Activated naive CD4-positive, alpha-beta T cell treated with anti-CD3 and anti-CD28 coated beads for 36 hours (primary cell): ENCODE measurements at regions not wholly inside any gene's neighbourhood (a gene's known extent, or its start where the extent isn't known, plus 50 kb on each side); places are given as distances from the start of the nearest gene placed in this dataset.

Experiments
- CTCF ChIA-PET: fragments of 350-600 bp; sonication (Branson Sonifier 250); formaldehyde crosslinking; loops from one replicate; lab custom pipeline; 2021; ENCODE audit warnings: antibody characterized with exemption; lab: Charles Lee
- DNase-seq: peaks from one replicate; pipeline ENCODE4 v3.0.0-alpha.2; 2020
- H3K27ac Mint-ChIP-seq: one replicate; pipeline ENCODE4 v1.8.0; 2021; ENCODE audit warnings: mild to moderate bottlenecking, mixed read lengths
- H3K27me3 Mint-ChIP-seq: one replicate; pipeline ENCODE4 v1.8.0; 2021; ENCODE audit warnings: low read depth, mixed read lengths
- H3K36me3 Mint-ChIP-seq: one replicate; pipeline ENCODE4 v1.8.0; 2021; ENCODE audit warnings: low read depth, mixed read lengths
- H3K4me1 Mint-ChIP-seq: one replicate; pipeline ENCODE4 v1.8.0; 2021; ENCODE audit warnings: low read depth, mixed read lengths
- H3K4me3 Mint-ChIP-seq: one replicate; pipeline ENCODE4 v1.8.0; 2021; ENCODE audit warnings: mild to moderate bottlenecking, moderate library complexity, mixed read lengths
- H3K9me3 Mint-ChIP-seq: one replicate; pipeline ENCODE4 v1.8.0; 2021; ENCODE audit warnings: mixed read lengths
- intact Hi-C: fragments of 100-400 bp; cut with micrococcal nuclease; formaldehyde crosslinking; loops from one replicate; pipeline ENCODE4 v1.15.1; 2023

DNA sequence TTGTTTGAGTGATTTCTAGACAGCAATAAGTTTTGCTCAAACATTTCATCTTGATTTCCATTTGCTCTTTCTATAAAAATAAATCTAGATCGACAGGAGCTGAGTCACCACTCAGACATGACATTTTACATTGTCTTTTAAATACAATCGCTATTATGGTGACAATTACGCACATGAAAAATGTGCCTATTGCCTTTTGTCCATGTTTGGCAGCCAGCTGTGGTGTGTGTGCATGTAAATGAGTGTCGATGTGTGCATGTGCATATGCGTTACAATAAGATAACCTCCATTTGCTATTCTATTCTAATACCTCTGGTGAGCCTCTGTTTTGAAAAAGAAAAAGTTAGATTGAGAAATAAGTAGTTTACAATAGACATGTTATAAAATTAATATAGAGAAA, 89.7 kb upstream of the GRM7 start:
- H3K27ac Mint-ChIP-seq, result no peak overlapping the region
- CTCF ChIA-PET, result no interaction called here
- peaks cover 5% of the 10 kb centered on the region for H3K9me3 Mint-ChIP-seq
- DNase-seq, result no peak
- intact Hi-C loops, result no loop called here
- H3K36me3 Mint-ChIP-seq, result no peaks in the 10 kb centered on the region
- no peaks in the 10 kb centered on the region for H3K4me1 Mint-ChIP-seq
- no peak overlapping the region for H3K4me3 Mint-ChIP-seq
- no peaks in the 10 kb centered on the region for H3K27me3 Mint-ChIP-seq

DNA sequence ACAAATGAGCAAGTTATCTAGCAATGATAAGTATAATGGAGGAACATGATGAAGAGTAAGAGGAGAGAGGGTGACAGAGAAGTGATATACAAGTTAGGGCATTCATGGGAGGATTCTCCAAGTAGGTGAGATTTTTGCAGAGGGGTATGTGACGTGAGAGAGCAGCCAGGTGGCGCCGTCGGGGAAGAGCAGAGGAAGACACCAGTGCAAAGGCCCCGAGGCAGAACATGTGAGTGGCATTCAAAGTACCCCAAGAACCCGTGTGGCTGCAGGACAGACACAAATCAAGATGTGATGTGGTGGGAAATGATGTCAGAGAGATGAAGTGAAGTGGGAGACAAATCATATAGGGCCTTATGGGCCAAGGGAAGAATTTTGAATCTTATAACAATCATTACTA, 81.8 kb upstream of the GRM7 start:
- no peaks in the 10 kb centered on the region for H3K9me3 Mint-ChIP-seq
- no peaks in the 10 kb centered on the region for H3K27me3 Mint-ChIP-seq
- CTCF ChIA-PET, result no interaction called here
- no peaks in the 10 kb centered on the region for H3K4me1 Mint-ChIP-seq
- peak; percentile 6 for DNase-seq
- no peaks in the 10 kb centered on the region for H3K36me3 Mint-ChIP-seq
- H3K27ac Mint-ChIP-seq, result no peak overlapping the region
- H3K4me3 Mint-ChIP-seq, result no peak overlapping the region
- intact Hi-C loops, result no loop called here

DNA sequence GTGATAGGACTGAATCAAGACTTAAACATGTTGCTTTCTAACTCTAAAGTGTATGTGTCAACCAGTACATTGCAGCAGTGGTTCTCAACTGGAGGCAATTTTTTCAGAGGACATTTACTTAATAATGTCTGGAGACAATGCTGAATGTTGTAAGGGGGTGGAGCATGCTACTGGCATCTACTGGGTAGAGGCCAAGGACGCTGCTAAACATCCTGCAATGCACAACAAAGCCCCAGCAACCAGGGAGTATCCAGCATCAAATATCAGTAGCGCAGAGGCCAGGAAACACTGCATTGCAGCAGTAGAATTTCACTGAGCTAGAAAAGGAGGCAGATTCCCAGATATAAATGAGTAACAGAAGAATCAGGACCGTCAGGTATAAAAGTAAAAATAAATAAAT, 79.8 kb upstream of the GRM7 start:
- Mint-ChIP-seq H3K27me3 (no peaks in the 10 kb centered on the region), H3K4me1 (no peaks in the 10 kb centered on the region), H3K36me3 (no peaks in the 10 kb centered on the region), H3K9me3 (no peaks in the 10 kb centered on the region), H3K4me3 (no peak overlapping the region), H3K27ac (no peak overlapping the region)
- CTCF ChIA-PET, result no interaction called here
- intact Hi-C loops, result no loop called here
- DNase-seq, result no peak

DNA sequence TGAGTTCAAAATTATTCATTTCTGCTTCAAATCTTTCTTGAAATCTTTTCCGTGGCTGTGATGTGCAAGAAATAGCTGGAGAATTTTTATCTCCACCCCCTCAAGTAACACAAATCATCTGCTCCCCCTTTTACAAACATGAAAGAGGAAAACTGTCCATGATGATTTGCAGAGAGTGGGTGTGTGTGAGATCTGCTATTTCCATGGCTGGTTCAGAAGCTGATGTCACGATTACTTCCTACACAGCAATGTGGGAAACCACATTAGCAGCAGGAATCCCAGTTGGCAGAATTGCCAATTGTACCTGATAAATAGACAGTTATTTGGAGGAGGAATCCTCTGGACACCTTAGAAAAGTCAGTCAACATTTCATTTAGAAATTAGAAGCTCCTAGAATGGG, 75.2 kb upstream of the GRM7 start:
- H3K4me1 Mint-ChIP-seq, result no peaks in the 10 kb centered on the region
- no peaks in the 10 kb centered on the region for H3K36me3 Mint-ChIP-seq
- no peak overlapping the region for H3K27ac Mint-ChIP-seq
- H3K4me3 Mint-ChIP-seq, result no peak overlapping the region
- DNase-seq, result no peak
- H3K9me3 Mint-ChIP-seq, result no peaks in the 10 kb centered on the region
- CTCF ChIA-PET, result no interaction called here
- no peaks in the 10 kb centered on the region for H3K27me3 Mint-ChIP-seq
- intact Hi-C loops, result no loop called here

DNA sequence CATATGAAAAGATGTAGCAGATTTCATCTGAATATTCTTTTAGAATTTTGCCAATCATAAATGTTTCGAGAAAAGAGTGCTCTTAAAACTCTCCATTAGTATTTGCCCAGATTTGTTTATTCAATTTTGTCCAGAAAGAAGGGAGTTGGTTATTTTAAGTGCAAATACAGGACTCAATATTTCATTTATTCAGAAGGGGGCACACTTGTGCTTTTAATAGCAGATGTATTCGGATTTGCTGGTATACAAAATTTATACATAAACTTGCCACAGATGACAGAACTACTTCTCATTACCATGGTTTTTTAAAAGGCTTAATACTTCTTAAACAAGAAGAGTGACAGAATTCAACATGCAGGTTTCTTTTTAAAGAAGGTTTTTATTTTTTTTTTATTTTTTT, 69.8 kb upstream of the GRM7 start:
- no peak overlapping the region for H3K27ac Mint-ChIP-seq
- no peak for DNase-seq
- H3K9me3 Mint-ChIP-seq, result no peaks in the 10 kb centered on the region
- no peaks in the 10 kb centered on the region for H3K27me3 Mint-ChIP-seq
- CTCF ChIA-PET, result interaction anchor here (0.7 kb wide), 1 partner anchor 217 kb away, joined by 3 read pairs; no protein-coding TSS in a partner anchor
- no peaks in the 10 kb centered on the region for H3K4me1 Mint-ChIP-seq
- intact Hi-C loops, result no loop called here
- no peaks in the 10 kb centered on the region for H3K36me3 Mint-ChIP-seq
- no peak overlapping the region for H3K4me3 Mint-ChIP-seq

DNA sequence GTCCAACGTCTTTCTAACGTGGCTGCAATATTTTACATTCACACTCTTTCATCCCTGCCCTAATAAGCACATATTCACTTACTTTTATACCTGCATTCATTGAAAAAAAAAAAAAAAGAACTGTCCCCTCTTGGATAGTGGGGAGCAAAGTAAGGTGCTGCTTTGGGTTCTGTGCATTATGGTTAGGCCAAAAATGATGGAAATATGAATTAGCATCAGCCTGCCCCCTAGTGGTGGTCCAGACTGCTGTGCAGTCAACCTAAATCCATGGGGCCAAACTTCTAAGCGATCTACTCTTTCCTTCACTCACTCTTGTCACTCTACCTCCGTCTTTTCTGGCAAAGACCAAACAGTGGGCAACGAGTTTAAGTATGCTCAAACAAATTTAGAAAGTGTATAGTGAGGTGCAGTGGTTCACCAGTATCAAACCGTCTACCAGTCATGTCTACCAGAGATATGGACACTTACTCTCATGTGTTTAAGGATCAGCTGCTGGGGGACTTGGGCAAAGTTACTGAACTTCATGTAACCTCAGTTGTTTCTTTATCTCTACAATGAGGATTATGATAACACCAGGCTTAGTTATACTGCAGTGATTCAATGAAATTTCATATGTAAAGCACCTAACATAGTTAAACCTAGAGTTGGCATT, 61.5 kb upstream of the GRM7 start:
- H3K4me1 Mint-ChIP-seq, result no peaks in the 10 kb centered on the region
- no peaks in the 10 kb centered on the region for H3K36me3 Mint-ChIP-seq
- no peak overlapping the region for H3K4me3 Mint-ChIP-seq
- no peaks in the 10 kb centered on the region for H3K9me3 Mint-ChIP-seq
- intact Hi-C loops, result loop anchor here (1.0 to 5.0 kb wide), 3 partner anchors 595 to 1572 kb away; no protein-coding TSS in a partner anchor
- CTCF ChIA-PET, result interaction anchor here (0.7 kb wide), 1 partner anchor 1287 kb away, joined by 3 read pairs; no protein-coding TSS in a partner anchor
- peak; percentile 62 for DNase-seq
- no peak overlapping the region for H3K27ac Mint-ChIP-seq
- no peaks in the 10 kb centered on the region for H3K27me3 Mint-ChIP-seq

DNA sequence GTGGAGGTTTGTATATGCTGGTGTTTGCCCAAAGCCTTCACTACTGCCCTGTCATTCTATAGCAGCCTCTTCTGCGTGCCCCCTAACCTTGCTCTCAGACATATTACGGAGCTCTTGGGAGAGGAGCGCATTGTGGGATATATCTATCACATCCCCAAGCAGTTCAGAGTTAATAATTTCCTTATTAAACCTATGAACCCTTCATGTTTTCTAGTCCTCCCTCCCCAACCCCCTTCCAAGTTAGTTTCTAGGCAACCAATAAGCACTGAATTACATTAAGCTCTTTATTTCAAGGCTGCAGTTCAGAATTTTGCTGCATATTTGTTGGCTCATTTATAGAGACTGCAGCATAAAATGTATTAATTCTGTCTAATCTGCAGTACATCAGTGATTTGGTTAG, 57.3 kb upstream of the GRM7 start:
- no peaks in the 10 kb centered on the region for H3K36me3 Mint-ChIP-seq
- no peak for DNase-seq
- CTCF ChIA-PET, result no interaction called here
- H3K4me3 Mint-ChIP-seq, result no peak overlapping the region
- H3K27ac Mint-ChIP-seq, result no peak overlapping the region
- H3K9me3 Mint-ChIP-seq, result no peaks in the 10 kb centered on the region
- H3K4me1 Mint-ChIP-seq, result no peaks in the 10 kb centered on the region
- intact Hi-C loops, result no loop called here
- no peaks in the 10 kb centered on the region for H3K27me3 Mint-ChIP-seq

DNA sequence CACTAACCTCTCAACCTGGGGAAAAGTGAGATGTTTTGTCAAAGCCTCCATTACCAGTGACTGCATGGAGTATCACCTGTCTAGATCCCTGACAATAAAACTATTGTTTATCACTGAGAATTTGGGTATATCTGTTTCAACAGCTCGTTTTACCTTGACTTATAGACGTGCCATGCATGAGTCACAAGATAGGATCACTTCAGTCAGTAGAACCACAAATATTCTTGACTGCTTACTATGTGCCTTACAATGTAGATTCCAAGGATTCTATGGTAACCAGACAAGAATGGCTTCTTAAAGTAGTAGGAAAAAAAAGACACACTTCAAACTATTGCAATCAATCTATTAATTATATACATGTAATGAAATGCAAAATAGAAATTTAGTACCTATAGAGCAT, 55.7 kb upstream of the GRM7 start:
- Mint-ChIP-seq H3K9me3 (no peaks in the 10 kb centered on the region), H3K4me1 (no peaks in the 10 kb centered on the region), H3K36me3 (no peaks in the 10 kb centered on the region), H3K27me3 (no peaks in the 10 kb centered on the region), H3K4me3 (no peak overlapping the region), H3K27ac (no peak overlapping the region)
- intact Hi-C loops, result no loop called here
- CTCF ChIA-PET, result no interaction called here
- DNase-seq, result no peak

DNA sequence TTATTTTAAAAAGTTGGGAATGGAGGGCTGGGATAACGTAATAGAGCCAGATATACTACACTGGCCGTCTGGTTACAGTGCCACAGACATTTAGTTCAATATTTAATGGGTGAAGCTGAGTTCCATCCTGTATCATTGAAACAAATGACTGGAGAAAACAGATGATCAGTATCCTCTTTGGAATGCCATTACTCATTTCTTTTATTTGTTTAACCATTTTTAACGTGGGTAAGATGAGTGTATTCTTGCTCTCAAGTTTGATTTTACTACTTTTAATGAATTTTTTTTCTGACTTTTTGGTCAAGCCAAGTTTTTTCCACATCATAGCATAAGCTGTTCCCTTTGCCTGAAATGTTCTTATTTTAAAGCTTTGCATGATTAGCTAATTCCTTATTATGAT, 53.9 kb upstream of the GRM7 start:
- intact Hi-C loops, result no loop called here
- Mint-ChIP-seq H3K4me3 (no peak overlapping the region), H3K27ac (no peak overlapping the region), H3K27me3 (no peaks in the 10 kb centered on the region), H3K9me3 (no peaks in the 10 kb centered on the region), H3K36me3 (no peaks in the 10 kb centered on the region), H3K4me1 (no peaks in the 10 kb centered on the region)
- no peak for DNase-seq
- CTCF ChIA-PET, result no interaction called here

DNA sequence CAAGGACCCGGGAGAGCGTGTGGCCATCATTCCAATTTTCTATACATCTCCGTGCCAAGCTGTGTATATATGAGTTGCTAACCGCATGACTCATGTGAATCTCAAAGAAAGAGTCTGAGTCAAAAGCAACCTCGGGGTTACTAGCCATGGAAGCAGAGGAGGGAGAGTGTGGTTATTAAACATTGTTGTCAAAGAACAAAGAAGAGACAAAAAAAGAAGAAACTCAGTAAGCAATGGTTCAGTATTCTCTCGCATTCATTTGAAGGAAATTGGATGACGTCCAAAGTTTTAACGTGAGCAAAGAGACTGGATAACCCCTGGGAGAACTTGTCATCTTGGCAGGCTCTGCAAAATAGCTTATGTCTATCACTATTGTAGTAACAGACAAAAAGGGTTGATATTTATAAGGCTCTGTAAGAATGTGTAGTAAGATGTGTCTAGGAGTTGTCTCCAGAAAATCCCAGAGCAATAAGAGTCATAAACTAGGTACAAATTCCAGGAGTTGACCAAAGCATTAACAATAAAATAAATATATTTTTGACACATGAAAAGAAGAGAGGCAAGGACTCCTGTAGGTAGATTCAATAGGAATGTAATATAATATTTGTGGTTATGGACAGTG, 52.8 kb upstream of the GRM7 start:
- no peak for DNase-seq
- CTCF ChIA-PET, result no interaction called here
- no peak overlapping the region for H3K27ac Mint-ChIP-seq
- H3K4me3 Mint-ChIP-seq, result no peak overlapping the region
- H3K9me3 Mint-ChIP-seq, result no peaks in the 10 kb centered on the region
- no peaks in the 10 kb centered on the region for H3K27me3 Mint-ChIP-seq
- H3K36me3 Mint-ChIP-seq, result no peaks in the 10 kb centered on the region
- intact Hi-C loops, result no loop called here
- no peaks in the 10 kb centered on the region for H3K4me1 Mint-ChIP-seq

DNA sequence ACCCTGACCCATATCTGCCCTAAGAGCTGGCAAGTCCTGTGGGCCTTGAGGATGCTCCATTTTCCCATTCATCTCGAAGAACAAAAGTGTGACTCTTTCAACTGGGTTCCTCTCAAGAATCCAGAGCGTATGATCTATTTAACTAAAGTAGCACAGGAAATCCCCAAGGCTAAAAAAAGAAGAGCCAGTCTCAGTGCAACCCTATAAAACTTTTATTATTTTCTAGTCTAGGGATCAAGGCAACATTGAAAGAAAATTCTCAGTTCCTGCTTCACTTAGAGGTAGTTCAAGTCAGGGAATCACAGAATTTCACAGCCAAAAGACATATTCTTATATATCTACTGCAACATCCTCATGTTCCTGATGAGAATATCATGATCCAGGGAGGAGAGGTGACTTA, 51.6 kb upstream of the GRM7 start:
- intact Hi-C loops, result no loop called here
- H3K36me3 Mint-ChIP-seq, result no peaks in the 10 kb centered on the region
- no peaks in the 10 kb centered on the region for H3K9me3 Mint-ChIP-seq
- DNase-seq, result no peak
- H3K27ac Mint-ChIP-seq, result no peak overlapping the region
- H3K27me3 Mint-ChIP-seq, result no peaks in the 10 kb centered on the region
- H3K4me3 Mint-ChIP-seq, result no peak overlapping the region
- no peaks in the 10 kb centered on the region for H3K4me1 Mint-ChIP-seq
- CTCF ChIA-PET, result interaction anchor here (0.6 kb wide), 1 partner anchor 388 kb away, joined by 3 read pairs; no protein-coding TSS in a partner anchor
